Stimulated activated naive B cell treated with anti-CD40 and anti-IgM and Interleukin-4, amounts not matched to agents 10 μg/mL and 1 μg/mL and 100 μg/mL, for 72 hours (primary cell): ENCODE measurements at regions not wholly inside any gene's neighbourhood (a gene's known extent, or its start where the extent isn't known, plus 50 kb on each side); places are given as distances from the start of the nearest gene placed in this dataset.

Experiments used
- ATAC-seq, 2 donors: fragments of 150-1000 bp; cut with Tn5 transposase; replicated peaks; 2 replicates each; pipeline ENCODE4 v1.10.0; 2021; ENCODE audit warnings: moderate library complexity in 1 of 2
- DNase-seq: peaks from one replicate; pipeline ENCODE4 v3.0.0; 2021
- H3K27ac Mint-ChIP-seq: one replicate; pipeline ENCODE4 v1.8.0; 2022; ENCODE audit warnings: mild to moderate bottlenecking, mixed read lengths
- H3K27me3 Mint-ChIP-seq, 2 donors: one replicate each; pipeline ENCODE4 v1.8.0; 2022; ENCODE audit warnings: mixed read lengths in 2 of 2
- H3K36me3 Mint-ChIP-seq, 2 donors: one replicate each; pipeline ENCODE4 v1.8.0; 2022; ENCODE audit warnings: mixed read lengths in 2 of 2, mild to moderate bottlenecking in 1 of 2
- H3K4me1 Mint-ChIP-seq, 2 donors: one replicate each; pipeline ENCODE4 v1.8.0; 2022; ENCODE audit warnings: mixed read lengths in 2 of 2, mild to moderate bottlenecking in 1 of 2
- H3K4me3 Mint-ChIP-seq, 2 donors: one replicate each; pipeline ENCODE4 v1.8.0; 2022; ENCODE audit warnings: mild to moderate bottlenecking in 2 of 2, mixed read lengths in 2 of 2, moderate library complexity in 1 of 2
- H3K9me3 Mint-ChIP-seq, 2 donors: one replicate each; pipeline ENCODE4 v1.8.0; 2022; ENCODE audit warnings: mixed read lengths in 2 of 2, mild to moderate bottlenecking in 1 of 2

DNA sequence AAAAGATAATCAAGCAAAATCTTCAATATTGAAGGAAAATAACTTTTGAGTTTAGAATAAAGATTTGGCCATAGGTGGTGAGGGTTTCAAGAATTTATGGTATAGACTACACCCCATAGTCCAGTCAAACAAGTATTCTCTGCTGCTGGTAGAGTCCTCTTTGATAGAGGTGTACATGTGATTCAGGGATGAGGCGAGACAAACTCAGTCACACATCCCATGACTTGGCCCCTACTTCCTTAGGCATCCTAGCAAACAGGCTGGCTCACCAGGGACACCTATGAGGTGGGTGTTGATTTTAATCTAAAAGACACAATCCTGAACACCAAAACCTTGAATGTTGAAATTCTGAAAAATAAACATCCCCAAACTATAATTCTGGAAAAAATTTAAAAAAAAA, 78.1 kb upstream of the SLC25A13 start:
- DNase-seq (no peak), ATAC-seq (no peak)
- Mint-ChIP-seq H3K27me3 (peaks cover 0 to 15% of the 10 kb centered on the region in 2 donors), H3K27ac (no peak overlapping the region), H3K4me1 (no peaks in the 10 kb centered on the region), H3K36me3 (no peaks in the 10 kb centered on the region), H3K4me3 (no peak overlapping the region), H3K9me3 (peaks cover under 1 to 2% of the 10 kb centered on the region in 2 donors)

DNA sequence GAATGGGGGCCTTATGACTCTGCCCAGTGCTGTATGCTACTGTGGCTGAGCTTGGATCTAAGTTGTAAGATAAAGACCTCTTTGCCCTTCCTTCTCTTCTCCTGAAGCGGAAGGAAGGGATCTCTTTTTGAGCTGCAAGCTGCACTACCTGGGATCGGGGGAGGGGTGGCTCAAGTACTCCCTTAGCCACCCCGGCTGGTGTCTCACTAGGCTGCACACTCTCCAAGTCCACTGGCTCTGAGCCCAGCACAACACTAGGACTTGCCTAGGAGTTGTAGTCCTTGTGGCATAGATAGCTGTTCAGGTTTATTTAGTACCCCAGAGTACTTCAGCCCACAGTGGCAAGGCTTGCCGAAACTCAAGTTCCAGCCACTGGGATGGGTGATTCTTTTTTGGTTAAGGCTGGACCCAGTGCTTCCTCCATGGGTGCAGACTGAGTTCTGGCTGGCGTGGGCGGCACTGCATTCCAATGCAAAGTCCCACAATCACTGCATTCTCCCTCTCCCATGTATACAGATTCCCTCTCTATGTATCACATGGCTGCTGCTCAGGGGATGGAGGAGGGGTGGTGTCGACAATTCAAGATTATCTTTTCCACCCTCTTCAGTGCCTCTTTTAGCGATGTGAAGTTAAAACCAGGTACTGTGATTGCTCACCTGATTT, 76.2 kb upstream of the SLC25A13 start:
- H3K4me1 Mint-ChIP-seq = no peaks in the 10 kb centered on the region
- DNase-seq (no peak), ATAC-seq (no peak)
- no peak overlapping the region for H3K27ac Mint-ChIP-seq
- peaks cover 0 to 6% of the 10 kb centered on the region in 2 donors for H3K27me3 Mint-ChIP-seq
- peaks cover 0 to 4% of the 10 kb centered on the region in 2 donors for H3K9me3 Mint-ChIP-seq
- no peak overlapping the region for H3K4me3 Mint-ChIP-seq
- no peaks in the 10 kb centered on the region for H3K36me3 Mint-ChIP-seq

GRCh38 chr7:96388620-96389383, 66.9 kb upstream of the SLC25A13 start:
- Mint-ChIP-seq H3K27ac (no peak overlapping the region), H3K27me3 (no peaks in the 10 kb centered on the region), H3K36me3 (peaks cover 0 to 2% of the 10 kb centered on the region in 2 donors), H3K9me3 (peaks cover 0 to 2% of the 10 kb centered on the region in 2 donors), H3K4me3 (no peak overlapping the region), H3K4me1 (no peaks in the 10 kb centered on the region)
- no peak for ATAC-seq
- no peak for DNase-seq

- no peak for DNase-seq
- Mint-ChIP-seq H3K27me3 (no peaks in the 10 kb centered on the region), H3K4me1 (no peaks in the 10 kb centered on the region), H3K27ac (no peak overlapping the region), H3K36me3 (peaks cover 0 to 2% of the 10 kb centered on the region in 2 donors), H3K4me3 (no peak overlapping the region), H3K9me3 (peaks cover 0 to 2% of the 10 kb centered on the region in 2 donors)
- ATAC-seq = no peak
These were observed 66.3 kb upstream of the SLC25A13 start for GRCh38 chr7:96388166-96388565.

DNA sequence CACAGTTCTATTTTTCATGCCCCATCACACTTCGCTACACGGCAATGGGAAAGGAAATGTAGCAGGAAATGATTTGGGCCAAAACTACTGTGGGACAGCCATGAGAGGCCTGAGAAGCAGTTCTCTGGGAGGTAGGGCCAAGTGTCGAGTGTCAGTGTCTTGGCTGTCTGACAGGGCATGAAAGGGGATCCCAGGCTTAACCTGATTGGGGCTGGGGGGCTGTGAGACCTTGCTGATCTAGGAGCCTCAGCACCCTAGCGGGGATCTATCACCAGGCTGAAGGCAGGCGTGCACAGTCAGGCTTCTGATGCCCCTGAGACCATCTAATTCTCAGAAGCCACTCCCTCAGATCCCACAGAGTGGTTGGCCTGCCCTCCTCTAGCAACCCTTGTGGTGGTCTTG, 58.2 kb upstream of the SLC25A13 start:
- H3K27ac Mint-ChIP-seq = no peak overlapping the region
- no peaks in the 10 kb centered on the region for H3K4me1 Mint-ChIP-seq
- H3K4me3 Mint-ChIP-seq = no peak overlapping the region
- H3K36me3 Mint-ChIP-seq = no peaks in the 10 kb centered on the region
- ATAC-seq = no peak
- H3K27me3 Mint-ChIP-seq = peaks cover 4 to 5% of the 10 kb centered on the region in 2 donors
- no peak for DNase-seq
- no peaks in the 10 kb centered on the region for H3K9me3 Mint-ChIP-seq

- Mint-ChIP-seq H3K4me3 (no peak overlapping the region), H3K9me3 (no peaks in the 10 kb centered on the region)
These were observed 55.5 kb upstream of the SLC25A13 start for GRCh38 chr7:96377399-96377798.

More at GRCh38 chr7:96377399-96377798, 55.5 kb upstream of the SLC25A13 start:
- Mint-ChIP-seq H3K36me3 (no peaks in the 10 kb centered on the region), H3K27ac (no peak overlapping the region), H3K27me3 (peaks cover 5 to 7% of the 10 kb centered on the region in 2 donors), H3K4me1 (no peaks in the 10 kb centered on the region)
- DNase-seq (no peak), ATAC-seq (no peak)
